GM20000 (cell line): ENCODE measurements at regions not wholly inside any gene's neighbourhood (a gene's known extent, or its start where the extent isn't known, plus 50 kb on each side); places are given as distances from the start of the nearest gene placed in this dataset.

ENCODE experiments used
- DNase-seq: peaks from one replicate; pipeline ENCODE4 v3.0.0; 2012; ENCODE audit warnings: low spot score
- CTCF ChIP-seq: IDR thresholded peaks from 2 replicates; pipeline ENCODE4 v1.5.1; 2012; ENCODE audit warnings: mild to moderate bottlenecking, control low read depth; ENCODE audit errors: extremely low read depth, missing control alignments

GRCh38 chr6:30424549-30424948 is 64.8 kb upstream of the HLA-E start:
- DNase-seq = no peak
- no peak for TF ChIP-seq CTCF
